Hematopoietic multipotent progenitor cell treated with erythropoietin and hydrocortisone succinate and interleukin-3 and kit ligand, for 15 days (in vitro differentiated cells): ENCODE measurements at regions not wholly inside any gene's neighbourhood (a gene's known extent, or its start where the extent isn't known, plus 50 kb on each side); places are given as distances from the start of the nearest gene placed in this dataset.
"Not testable (repeated sequence)": the region's sequence is repeated elsewhere in the genome, so short reads cannot be mapped to it uniquely, and the experiment has no call there.

ENCODE experiments used
- DNase-seq: peaks from one replicate; pipeline ENCODE4 v3.0.0-alpha.2; 2015; ENCODE audit warnings: low spot score

- DNase-seq: no peak
These were observed 361.4 kb upstream of the CFAP20DC start for GRCh38 chr3:59411186-59411585.

- DNase-seq: no peak
These were observed 358.3 kb upstream of the CFAP20DC start for GRCh38 chr3:59408047-59408624.

GRCh38 chr3:59407425-59407824 lies 357.6 kb upstream of the CFAP20DC start:
- DNase-seq: no peak

- DNase-seq: no peak
These were observed 357.1 kb upstream of the CFAP20DC start for GRCh38 chr3:59406943-59407342.

- DNase-seq: no peak
These were observed 355.0 kb upstream of the CFAP20DC start for GRCh38 chr3:59404851-59405250.

- no peak for DNase-seq
These were observed 354.2 kb upstream of the CFAP20DC start for GRCh38 chr3:59404064-59404463.

- DNase-seq: no peak
These were observed 352.1 kb upstream of the CFAP20DC start for GRCh38 chr3:59401924-59402323.

- no peak for DNase-seq
These were observed 342.3 kb upstream of the CFAP20DC start for GRCh38 chr3:59392116-59392515.

- no peak for DNase-seq
These were observed 341.3 kb upstream of the CFAP20DC start for GRCh38 chr3:59391131-59391530.

- DNase-seq: no peak
These were observed 338.9 kb upstream of the CFAP20DC start for GRCh38 chr3:59388555-59389270.

- DNase-seq: no peak
These were observed 336.3 kb upstream of the CFAP20DC start for GRCh38 chr3:59386165-59386564.

- no peak for DNase-seq
These were observed 335.7 kb upstream of the CFAP20DC start for GRCh38 chr3:59385547-59385946.

- DNase-seq: no peak
These were observed 331.5 kb upstream of the CFAP20DC start for GRCh38 chr3:59381282-59381681.

GRCh38 chr3:59380146-59380545 lies 330.3 kb upstream of the CFAP20DC start:
- DNase-seq: no peak

GRCh38 chr3:59374818-59375211 lies 325.0 kb upstream of the CFAP20DC start:
- DNase-seq: no peak

GRCh38 chr3:59374091-59374817 lies 324.4 kb upstream of the CFAP20DC start:
- DNase-seq: no peak

- DNase-seq: no peak
These were observed 322.5 kb upstream of the CFAP20DC start for GRCh38 chr3:59372346-59372745.

- DNase-seq: no peak
These were observed 319.3 kb upstream of the CFAP20DC start for GRCh38 chr3:59368900-59369675.

GRCh38 chr3:59367150-59367549 lies 317.3 kb upstream of the CFAP20DC start:
- DNase-seq: no peak

- no peak for DNase-seq
These were observed 316.4 kb upstream of the CFAP20DC start for GRCh38 chr3:59366218-59366617.

GRCh38 chr3:59364496-59364895 lies 314.7 kb upstream of the CFAP20DC start:
- DNase-seq: no peak

GRCh38 chr3:59360312-59360711 lies 310.5 kb upstream of the CFAP20DC start:
- not testable (repeated sequence) for DNase-seq

- DNase-seq: no peak
These were observed 291.6 kb upstream of the CFAP20DC start for GRCh38 chr3:59341459-59341858.
